GM19238 (cell line): ENCODE measurements at regions not wholly inside any gene's neighbourhood (a gene's known extent, or its start where the extent isn't known, plus 50 kb on each side); places are given as distances from the start of the nearest gene placed in this dataset.
"Not testable (repeated sequence)": the region's sequence is repeated elsewhere in the genome, so short reads cannot be mapped to it uniquely, and the experiment has no call there.

Experiments used
- DNase-seq: peaks from one replicate; pipeline ENCODE4 v3.0.0; 2011; ENCODE audit warnings: low spot score; ENCODE audit not compliant: insufficient read length

DNA sequence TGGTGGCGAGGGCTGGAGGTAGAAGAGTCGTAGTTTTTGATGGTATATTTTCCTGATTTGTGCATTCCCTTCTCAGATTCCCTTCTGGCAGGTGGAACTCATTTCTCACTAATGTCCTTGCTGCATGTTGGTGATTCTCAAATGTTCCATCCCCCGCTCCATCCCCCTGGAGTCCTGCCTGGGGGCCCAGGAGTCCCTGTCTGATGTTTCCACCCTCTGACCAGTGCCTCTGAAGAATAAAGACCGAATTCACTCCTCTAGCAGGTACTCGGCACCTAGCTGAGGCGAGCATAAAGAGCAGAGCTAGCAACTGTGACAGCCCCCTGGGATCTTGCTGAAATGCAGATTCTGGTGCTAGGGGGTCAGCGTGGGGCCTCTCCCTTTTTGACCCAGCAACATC, 301.8 kb downstream of the BCL2L11 start:
- DNase-seq, result not testable (repeated sequence)

DNA sequence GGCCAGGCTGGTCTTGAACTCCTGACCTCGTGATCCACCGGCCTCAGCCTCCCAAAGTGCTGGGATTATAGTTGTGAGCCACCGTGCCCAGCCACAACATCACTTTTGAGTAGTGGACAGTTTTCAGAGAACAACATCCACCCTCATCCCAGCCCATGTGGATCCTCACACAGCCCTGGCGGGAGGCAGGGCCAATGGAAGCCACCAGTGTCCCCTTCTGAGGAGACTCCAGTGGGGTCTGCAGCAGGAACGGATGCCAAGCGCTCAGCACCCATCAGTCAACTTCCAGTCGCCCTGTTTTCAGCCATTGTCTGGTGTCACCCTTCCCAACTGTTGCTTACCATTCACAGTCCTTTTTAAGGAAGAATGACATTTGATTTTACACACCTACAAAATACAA, 302.5 kb downstream of the BCL2L11 start:
- not testable (repeated sequence) for DNase-seq

DNA sequence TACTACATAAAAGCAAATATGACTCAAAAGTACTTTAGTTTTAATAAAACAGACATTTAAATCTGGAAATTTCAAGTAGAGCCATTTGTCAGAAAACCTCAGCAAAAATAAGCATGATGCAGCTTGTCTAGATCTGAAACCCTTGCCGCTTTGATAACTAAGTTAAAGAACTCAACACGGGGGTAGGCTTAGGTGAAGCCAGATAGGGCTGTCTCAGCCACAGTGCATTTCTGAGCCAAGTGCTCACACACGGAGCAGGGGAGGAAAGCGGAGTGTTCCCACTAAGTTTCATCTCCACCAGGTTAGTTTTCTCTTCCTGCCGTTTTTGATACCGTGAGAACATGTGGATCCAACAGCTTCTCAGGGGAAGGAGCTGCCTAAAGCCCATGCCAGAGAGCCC, 303.5 kb downstream of the BCL2L11 start:
- not testable (repeated sequence) for DNase-seq

DNA sequence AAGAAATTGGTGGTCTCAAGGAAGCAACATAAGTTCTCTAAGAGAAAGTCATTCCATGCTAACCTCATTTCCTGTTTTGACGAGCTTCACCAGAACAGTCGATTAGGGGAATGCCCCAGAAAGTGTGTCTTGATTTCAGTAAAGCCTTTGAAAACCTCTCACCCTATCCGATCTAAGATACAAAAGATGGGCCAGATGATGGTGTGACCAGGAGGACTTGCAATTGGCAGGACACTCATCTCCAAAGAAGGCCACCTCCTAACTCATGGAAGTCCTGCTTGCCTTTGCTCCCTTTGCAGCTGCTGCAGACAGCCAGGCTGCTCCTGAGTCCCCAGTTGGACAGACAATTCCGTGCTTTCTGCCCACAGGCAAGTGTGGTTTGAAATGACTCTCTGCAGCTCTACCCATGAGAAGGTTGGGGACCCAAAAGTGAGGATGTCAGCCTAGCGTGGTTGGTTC, 304.2 kb downstream of the BCL2L11 start:
- DNase-seq, result not testable (repeated sequence)

DNA sequence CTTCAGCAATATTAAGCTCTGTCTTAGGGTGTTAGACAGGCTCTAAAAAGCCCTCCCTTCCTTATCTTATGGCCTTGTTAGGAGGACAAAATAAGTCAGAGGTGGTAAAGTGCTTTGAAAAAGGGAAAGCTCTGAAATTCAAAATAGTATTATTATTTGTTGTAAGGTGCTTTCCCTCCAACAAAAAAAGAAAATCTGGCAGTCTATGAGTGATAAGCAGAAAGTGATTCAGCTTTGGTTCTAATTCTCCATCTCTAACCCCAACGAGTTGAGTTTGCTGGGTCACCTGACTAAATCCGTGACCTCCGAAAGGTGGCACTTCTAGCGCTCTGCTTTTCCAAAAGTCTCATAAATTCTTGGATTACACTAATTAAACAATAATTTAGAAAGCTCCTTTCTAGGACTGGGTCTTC, 305.1 kb downstream of the BCL2L11 start:
- not testable (repeated sequence) for DNase-seq

DNA sequence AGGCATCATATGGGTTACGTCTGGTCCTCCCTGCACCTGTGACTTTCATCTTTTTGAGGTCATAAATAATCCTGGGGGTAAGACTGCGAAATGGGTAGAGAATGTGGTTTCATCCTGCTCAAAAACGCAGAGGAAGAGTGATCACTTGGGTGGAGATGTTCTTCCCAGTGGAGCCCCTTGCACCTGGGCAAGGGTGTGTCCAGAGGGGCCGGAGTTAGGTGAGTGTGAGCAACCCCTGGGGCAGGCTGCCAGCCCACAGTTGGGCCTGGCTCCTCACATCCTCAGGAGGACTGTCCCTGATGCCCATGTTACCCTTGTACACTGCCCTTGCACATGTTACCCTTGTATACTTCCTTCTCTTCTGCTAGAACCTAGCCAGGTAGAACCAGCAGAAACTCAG, 306.6 kb downstream of the BCL2L11 start:
- DNase-seq, result not testable (repeated sequence)

DNA sequence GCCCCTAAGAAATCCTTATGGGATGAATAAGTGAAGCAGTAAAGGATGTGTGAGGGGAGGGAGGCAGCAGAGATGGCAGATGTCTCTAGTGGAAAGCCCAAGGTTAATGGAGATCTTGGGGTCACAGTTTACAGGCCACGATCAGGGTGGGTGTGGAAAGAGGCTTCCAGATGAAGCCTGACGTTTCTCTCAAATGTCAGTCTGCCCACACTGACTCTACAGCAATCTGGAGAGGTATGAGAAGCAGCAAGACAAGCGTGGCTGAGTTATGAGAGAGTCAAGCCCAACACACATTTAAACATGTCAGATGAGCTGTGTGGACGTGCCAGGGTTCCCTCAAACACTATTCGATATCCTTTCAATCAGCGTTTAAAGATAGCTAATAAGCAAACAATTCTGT, 308.2 kb downstream of the BCL2L11 start:
- not testable (repeated sequence) for DNase-seq

DNA sequence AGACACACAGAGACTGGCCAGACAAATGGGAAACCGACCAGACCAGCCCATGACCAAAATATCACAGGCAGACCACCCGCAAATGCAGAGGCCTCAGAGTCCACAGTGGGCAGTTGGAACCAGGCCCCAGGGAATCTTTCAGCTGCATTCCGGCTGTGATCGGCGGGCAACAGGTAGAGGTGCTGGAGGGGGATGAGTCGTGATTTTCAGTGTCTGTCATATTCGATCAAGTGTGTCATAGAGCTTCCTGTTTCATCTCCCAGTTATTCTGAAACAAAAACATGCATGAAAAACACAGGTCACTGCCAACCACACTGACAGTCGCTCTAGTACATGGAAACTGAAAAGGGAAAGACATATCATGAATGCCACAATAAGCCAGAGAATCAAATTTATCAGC, 308.6 kb downstream of the BCL2L11 start:
- not testable (repeated sequence) for DNase-seq

DNA sequence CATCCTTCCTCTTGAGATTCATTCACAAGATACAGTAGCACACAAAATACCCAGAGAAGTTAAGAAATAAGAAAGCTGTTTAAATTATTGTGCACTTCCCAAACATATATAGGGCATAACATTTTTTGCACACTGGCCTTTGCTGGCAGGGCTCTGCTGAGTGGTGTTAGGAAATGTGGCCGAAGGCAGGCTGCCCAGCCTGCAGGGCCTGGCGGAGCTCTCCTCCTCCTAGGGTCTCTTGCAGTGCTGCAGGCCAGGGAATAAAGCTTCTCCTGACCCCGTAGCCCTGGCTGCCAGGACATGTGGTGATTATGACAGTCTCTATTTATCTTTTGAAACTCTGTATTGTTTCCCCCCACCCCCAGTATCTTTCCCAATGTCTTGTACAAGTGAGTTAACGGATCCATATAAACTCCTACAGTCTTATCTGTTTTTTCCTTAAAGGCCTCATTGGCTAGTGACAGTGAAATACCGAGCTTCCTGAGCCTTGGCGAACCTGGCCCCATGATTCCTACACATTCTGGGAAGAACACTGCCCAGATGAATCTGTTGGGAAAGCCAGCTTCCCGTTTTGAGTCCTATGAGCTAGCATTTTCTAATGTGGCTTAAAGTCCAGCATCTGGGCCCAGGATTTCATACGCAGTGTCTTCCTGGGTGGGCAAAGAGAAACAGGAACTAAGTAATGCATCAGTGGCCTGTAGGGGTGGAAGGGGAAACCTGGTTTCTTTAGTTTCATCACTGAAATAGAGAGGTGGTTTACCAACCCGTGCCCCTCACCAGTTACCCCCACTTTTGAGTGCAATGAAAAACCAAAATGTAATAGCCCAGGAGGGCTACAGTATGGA, 310.3 kb downstream of the BCL2L11 start:
- DNase-seq, result not testable (repeated sequence)

DNA sequence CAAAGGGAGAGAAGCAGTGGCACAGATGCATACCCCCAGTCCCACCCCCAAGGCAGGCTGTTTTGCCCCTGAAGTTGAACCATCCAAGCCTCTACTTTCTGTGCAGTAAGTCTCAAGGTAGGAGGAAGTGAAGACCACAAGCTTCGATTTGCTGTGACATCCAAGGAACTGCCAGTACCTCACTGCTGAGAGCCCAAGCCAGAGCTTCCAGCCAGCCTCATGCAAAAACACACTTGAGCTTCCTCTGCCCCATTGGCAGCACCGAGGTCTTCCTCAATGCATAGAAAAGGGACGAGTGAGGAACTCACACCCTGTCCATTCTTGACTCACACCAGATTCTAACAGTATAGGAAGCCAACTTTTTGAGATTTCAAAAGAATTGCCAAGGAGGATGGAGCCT, 311.7 kb downstream of the BCL2L11 start:
- DNase-seq, result not testable (repeated sequence)

DNA sequence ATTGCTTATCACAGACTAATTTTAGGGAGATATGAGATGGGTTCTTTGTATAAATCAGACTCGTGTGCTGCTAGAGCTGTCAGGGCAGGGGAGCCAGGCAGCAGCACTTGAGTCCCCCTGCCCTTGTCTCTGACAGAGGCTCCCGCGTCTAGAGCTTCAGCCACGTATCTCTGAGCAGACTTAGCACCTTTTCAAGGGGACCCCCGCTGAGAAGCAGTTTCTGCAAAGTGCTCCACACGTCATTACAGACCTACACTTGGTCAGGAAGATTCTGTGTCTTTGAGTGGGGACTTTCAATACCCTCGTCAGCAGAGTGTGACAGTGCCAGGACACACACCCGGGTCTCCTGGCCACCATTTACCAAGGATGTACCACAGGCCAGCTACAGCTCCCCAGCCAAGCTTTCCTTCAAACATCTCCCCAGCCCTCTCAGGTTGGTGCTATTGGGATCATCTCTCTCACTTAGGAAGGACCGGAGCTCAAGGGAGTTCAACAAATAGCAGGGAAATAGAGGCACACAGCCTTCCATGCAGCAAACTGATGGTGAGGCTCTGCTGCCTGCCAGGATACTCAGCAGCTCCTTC, 312.3 kb downstream of the BCL2L11 start:
- not testable (repeated sequence) for DNase-seq

DNA sequence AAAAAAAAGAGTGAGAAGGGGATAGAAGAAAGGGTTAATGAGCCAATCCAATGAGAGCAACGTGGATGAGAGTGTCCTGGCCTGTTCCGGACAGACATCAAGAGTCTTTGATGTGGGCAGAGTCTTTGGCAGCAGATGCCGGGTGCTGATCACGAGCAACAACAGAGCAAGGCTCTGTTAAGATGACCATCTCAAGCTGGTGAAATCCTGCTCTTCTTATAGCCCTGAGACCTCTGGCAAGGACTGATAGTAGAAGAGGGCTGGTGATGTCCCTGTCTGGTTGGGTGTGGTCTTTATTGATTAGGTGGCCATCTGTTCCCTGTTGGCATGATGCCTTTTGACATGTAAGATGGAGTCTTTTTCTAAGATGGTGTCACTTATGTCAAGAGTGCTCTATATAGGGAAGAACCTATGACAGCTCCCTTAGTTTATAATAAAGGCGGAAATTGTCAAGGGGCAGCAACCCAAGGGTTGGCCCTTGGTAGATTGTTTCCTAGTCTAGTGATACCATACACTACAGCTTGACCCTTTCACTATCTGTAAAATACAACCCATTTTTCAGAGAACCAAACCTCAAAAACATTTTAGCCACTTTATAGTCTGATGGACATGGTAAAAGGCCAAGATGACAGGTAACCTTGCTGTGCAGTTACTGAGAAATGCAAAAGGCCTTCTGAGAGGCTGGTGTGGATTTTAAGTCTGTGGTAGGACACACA, 313.3 kb downstream of the BCL2L11 start:
- not testable (repeated sequence) for DNase-seq

DNA sequence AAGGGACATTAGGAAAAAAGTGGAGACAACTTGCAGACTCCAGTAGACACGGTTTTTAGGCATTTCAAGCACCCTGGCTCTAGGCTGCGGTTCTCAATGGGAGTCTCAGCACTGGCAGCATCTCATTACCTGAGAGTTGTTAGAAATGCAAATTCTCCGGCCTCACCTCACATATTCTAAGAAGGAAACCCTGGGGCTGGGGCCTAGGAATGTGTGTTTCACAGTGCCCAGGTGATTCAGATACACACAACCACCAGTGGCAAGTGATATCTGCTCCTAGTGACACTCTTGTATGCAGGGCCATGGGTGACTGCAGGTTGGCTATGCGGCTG, 313.9 kb downstream of the BCL2L11 start:
- not testable (repeated sequence) for DNase-seq

DNA sequence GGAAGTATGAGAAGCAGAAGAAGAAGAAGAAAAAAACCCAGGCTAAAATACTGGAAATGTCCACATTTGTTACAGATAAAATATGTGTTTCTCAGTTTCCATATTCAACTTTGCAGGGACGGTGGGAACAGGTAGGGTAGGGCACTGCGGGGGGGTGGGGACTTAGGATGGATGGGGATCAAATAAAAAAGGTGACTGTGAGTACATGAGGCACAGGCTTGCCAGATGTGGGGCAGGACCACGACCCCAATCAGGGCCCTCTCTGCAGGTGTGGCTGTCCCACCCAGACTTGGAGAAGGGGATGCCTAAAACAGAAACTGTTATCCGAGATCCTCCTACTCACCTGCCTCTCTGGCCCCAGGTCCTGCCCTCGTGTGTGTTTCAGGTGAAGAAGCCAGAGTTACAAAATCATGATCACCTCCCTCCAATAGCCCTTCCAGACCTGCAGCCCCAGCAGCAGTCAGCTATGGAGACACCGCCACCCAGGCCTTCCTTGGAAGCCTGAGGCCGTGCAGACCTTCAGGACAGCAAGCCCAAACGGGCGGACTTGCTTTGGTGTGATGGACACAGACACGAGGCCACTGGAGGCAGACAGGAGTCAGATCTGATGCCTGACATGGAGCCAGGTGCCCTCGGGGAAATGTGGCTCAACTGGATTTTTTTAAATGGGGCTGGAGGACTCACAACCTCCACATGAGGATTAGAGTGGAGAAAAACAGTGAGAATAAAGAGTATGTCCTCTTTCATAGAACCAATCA, 315.0 kb downstream of the BCL2L11 start:
- not testable (repeated sequence) for DNase-seq

DNA sequence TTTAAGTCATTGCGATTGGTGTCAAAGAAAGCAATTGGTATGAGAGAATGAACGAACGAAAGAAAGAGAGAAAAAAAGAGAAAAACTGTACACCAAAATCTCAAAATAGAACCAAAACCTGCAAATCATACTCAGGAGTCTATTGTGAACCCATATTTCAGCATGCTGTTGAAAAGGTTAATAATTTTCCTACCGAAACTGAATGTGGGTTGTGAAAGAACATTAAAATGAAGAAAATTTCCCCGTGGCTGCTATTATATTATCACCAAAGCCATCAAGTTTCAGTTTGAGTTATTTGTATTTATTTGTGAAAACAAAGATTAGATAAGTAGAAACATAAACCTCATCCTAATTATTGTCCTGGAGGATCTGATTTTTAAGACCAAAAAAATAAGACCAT, 315.7 kb downstream of the BCL2L11 start:
- not testable (repeated sequence) for DNase-seq

DNA sequence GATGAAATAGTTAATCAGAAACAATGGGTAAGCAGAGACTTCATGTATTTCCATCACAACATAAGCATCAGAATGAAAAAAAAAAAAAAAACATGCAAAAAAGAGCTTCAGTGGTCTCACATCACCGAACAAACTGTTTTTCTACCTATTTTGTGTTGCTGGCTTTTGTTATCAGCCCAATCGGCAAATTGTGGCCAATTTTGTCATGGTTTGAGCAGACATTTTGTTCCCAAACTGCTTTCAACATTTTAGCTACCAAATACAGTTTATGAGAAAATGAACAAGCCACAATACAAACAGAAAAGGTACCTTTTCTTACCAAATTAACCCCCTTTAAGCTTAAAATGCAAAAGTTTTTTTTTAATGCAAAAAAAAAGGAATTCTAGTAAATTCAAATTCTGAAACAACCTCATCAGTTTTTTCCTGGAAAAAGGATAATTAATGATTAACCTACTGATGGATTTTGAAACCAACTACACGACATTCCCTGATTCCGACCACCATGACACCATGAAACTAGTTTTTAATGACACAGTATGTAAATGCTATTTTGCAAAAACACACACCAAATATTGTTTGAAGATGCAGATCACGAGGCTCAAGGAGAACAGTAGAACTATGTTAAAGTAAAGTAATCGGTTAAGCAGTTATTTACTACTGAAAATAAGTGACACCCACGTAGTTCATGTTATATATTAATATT, 316.7 kb downstream of the BCL2L11 start:
- DNase-seq, result not testable (repeated sequence)

DNA sequence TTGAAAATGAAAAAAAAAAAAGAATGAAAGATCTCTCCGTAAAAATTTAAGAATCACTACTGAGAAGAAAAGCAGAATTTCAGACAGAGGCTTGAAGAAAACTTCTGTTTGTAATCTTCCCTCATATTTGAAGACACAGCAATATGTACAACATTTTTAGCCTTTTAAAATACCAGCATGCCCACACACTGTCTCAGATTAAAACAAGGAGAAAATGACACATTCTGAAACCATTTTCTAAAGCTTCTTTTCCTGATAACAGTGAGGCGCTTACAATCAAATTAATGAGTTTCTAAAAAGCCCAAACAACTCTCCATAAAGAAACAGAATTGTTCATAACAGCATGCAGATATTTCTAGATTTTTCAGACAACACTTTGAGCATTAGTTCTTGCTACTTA, 317.4 kb downstream of the BCL2L11 start:
- DNase-seq, result not testable (repeated sequence)

DNA sequence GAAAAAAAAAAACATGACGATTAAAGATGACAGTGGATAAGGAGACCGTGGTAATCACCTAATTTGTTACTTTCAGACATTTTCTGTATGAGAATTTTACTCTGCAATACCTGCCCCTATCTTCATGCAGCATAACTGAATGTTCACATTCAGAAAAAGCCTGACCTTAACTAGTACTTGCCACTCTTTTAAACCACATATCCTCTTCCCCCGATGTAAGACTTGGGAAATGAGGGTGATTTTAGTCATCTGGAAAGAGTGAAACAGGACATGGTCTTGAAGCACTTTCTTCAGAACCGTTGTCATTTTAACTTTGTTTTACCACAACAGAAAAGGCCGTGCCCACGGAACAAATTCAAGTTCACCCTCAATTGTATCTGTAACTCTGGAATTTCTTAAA, 318.5 kb downstream of the BCL2L11 start:
- not testable (repeated sequence) for DNase-seq

DNA sequence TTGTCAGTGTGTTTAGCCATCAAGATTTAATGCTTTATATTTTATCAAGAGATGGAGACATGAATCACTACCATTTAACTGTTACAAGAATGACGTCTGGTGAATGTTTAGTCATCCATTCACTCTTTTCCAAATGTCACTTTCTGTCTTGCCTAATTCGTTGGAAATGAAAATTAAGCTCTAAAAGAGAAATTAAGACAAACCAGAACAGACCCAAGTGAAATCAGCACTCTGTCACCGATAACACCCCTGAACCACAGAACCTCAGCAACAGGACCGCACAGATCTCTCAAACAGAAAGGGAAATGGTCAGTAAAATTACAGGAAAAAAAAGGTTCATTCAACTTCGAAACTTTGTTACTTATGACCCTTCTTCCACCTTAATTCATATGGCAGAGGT, 320.9 kb downstream of the BCL2L11 start:
- DNase-seq, result not testable (repeated sequence)

DNA sequence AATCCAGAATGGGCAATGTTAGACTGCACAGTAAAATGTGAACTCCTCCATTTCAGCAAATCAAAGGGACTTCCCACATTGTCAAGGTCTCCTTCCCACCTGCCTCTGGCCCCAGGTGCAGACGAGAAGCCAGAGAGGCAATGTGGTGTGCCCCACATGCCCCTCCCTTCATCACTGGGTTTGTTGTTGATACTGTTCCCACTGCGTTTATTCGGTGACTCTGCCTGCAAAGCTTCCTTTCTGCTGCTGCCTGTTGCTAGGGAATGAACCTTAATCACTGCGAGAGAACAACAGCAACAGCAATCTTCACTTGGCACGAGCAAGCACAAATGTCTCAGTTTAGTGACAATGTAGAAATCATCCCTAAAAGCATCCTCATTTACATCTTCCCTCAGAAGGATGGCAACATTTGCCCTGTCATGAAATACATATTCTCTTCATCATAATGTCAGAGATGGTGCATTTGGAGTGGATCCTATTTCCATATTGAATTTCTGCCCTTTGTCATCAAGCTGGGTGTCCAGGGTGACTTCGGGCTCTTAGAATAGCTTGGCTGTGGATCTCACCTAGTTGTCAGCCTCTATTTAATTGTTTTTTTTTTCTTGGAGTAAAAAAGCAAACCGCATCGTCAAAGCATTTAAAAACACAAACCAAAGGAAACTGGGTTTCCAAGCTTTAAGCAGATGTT, 322.2 kb downstream of the BCL2L11 start:
- DNase-seq, result not testable (repeated sequence)
